ENCODE measurements at regions not wholly inside any gene's neighbourhood (a gene's known extent, or its start where the extent isn't known, plus 50 kb on each side); places are given as distances from the start of the nearest gene placed in this dataset.

GRCh38 chr3:137061186-137061585, 103.4 kb downstream of the IL20RB start:
- DNase-seq (ENCODE audit: extremely low read depth, low read depth) = no peak

GRCh38 chr3:137062250-137062649, 104.5 kb downstream of the IL20RB start:
- DNase-seq (ENCODE audit: extremely low read depth, low read depth) = no peak

GRCh38 chr3:137065381-137065780, 107.6 kb downstream of the IL20RB start:
- DNase-seq (ENCODE audit: extremely low read depth, low read depth) = no peak

- DNase-seq (ENCODE audit: extremely low read depth, low read depth) = no peak
These were observed 108.3 kb downstream of the IL20RB start for GRCh38 chr3:137066092-137066491.

GRCh38 chr3:137071104-137071503, 113.3 kb downstream of the IL20RB start:
- DNase-seq (ENCODE audit: extremely low read depth, low read depth) = no peak

- no peak for DNase-seq (ENCODE audit: extremely low read depth, low read depth)
These were observed 117.2 kb downstream of the IL20RB start for GRCh38 chr3:137075020-137075419.

GRCh38 chr3:137078040-137078439, 120.3 kb downstream of the IL20RB start:
- no peak for DNase-seq (ENCODE audit: extremely low read depth, low read depth)

GRCh38 chr3:137079571-137079970, 121.8 kb downstream of the IL20RB start:
- no peak for DNase-seq (ENCODE audit: extremely low read depth, low read depth)

GRCh38 chr3:137081711-137082110, 123.9 kb downstream of the IL20RB start:
- no peak for DNase-seq (ENCODE audit: extremely low read depth, low read depth)

- no peak for DNase-seq (ENCODE audit: extremely low read depth, low read depth)
These were observed 125.0 kb downstream of the IL20RB start for GRCh38 chr3:137082763-137083162.

- no peak for DNase-seq (ENCODE audit: extremely low read depth, low read depth)
These were observed 125.5 kb downstream of the IL20RB start for GRCh38 chr3:137083332-137083731.

GRCh38 chr3:137084586-137084985, 126.8 kb downstream of the IL20RB start:
- DNase-seq (ENCODE audit: extremely low read depth, low read depth) = no peak

- no peak for DNase-seq (ENCODE audit: extremely low read depth, low read depth)
These were observed 139.6 kb downstream of the IL20RB start for GRCh38 chr3:137097386-137097785.

GRCh38 chr3:137097852-137098251, 140.1 kb downstream of the IL20RB start:
- DNase-seq (ENCODE audit: extremely low read depth, low read depth) = no peak

GRCh38 chr3:137099364-137100219, 141.8 kb downstream of the IL20RB start:
- no peak for DNase-seq (ENCODE audit: extremely low read depth, low read depth)

- DNase-seq (ENCODE audit: extremely low read depth, low read depth) = no peak
These were observed 142.5 kb downstream of the IL20RB start for GRCh38 chr3:137100326-137100725.

GRCh38 chr3:137103739-137104138, 146.0 kb downstream of the IL20RB start:
- DNase-seq (ENCODE audit: extremely low read depth, low read depth) = no peak

GRCh38 chr3:137105277-137105977, 147.6 kb downstream of the IL20RB start:
- DNase-seq (ENCODE audit: extremely low read depth, low read depth) = peak; percentile 47

GRCh38 chr3:137106612-137107240, 148.9 kb downstream of the IL20RB start:
- DNase-seq (ENCODE audit: extremely low read depth, low read depth) = no peak

GRCh38 chr3:137108699-137109440, 151.1 kb downstream of the IL20RB start:
- no peak for DNase-seq (ENCODE audit: extremely low read depth, low read depth)

All from NCI-H460 (cell line).